ENCODE measurements at regions not wholly inside any gene's neighbourhood (a gene's known extent, or its start where the extent isn't known, plus 50 kb on each side); places are given as distances from the start of the nearest gene placed in this dataset.
A peak's percentile ranks its signal among the peaks of the same experiment; 100 is the strongest.

DNA sequence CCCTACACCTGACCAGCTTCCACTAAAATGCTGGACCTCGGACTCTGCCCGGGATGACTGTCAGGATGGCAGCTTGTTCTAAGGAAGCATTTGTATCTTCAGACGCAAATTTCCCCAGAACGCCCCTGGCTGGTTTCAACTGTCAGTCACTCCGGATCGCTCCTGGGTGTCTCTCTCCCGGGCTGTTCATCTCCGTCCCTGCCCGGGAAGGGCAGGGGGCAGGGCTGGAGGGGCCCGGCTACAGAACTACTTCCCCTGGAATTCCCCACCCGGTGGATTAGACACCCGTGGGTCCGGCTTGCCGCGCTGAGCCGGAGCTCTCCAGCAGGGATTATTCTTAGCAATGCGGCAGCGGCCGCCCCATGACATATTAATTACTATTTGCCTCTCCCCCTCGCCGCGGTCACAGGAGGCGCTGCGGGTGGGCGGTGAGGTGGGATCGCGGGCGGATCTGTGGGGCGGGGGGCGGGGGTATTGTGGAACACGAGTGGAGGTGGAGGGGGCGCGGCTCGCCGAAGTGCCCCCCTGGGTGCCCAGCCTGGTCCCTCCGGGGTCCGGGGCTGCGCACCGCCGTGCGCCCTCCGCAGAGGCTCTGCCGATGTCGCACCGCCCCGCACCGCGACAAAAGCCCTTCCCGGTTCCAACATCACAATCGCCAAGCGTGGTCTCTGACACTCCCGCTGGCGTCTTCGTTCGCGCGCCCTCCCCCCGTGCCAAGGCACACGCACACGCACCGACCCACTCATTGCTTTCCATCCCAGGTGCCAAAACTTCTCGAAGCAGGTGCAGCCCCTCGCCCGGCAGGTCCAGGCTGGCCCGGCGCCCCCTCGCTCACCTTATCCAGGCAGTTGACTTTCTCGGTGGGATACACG is 276.1 kb upstream of the NEBL start:
- DNase-seq (ENCODE audit: low read depth, low spot score) (no peak), FAIRE-seq (no peak), ATAC-seq (no peak)
- Histone ChIP-seq H3K9ac (ENCODE audit: control insufficient read depth, insufficient read depth, low read length) (no peak overlapping the region), H3K27ac (ENCODE audit: control insufficient read depth, insufficient read depth) (no peak overlapping the region), H4K20me1 (ENCODE audit: control insufficient read depth, insufficient read depth) (no peaks in the 10 kb centered on the region), H3K79me2 (ENCODE audit: control insufficient read depth, insufficient read depth, low read length) (no peaks in the 10 kb centered on the region), H3K4me3 (no peak overlapping the region), H3K9me3 (replicated peaks; ENCODE audit: control insufficient read depth, insufficient read depth, low read length) (no peaks in the 10 kb centered on the region), H2AFZ (ENCODE audit: control insufficient read depth, low read depth, low read length) (no peak overlapping the region), H3K27me3 (replicated peaks in 1 of 2; ENCODE audit: control insufficient read depth in 2 of 2, insufficient read depth in 2 of 2, low read length in 1 of 2) (peaks cover 2 to 12% of the 10 kb centered on the region in 2 experiments), H3K4me2 (ENCODE audit: control insufficient read depth, insufficient read depth) (peak overlapping the region; percentile 42), H3K4me1 (ENCODE audit: control insufficient read depth, insufficient read depth, low read length) (no peaks in the 10 kb centered on the region), H3K36me3 (ENCODE audit: control insufficient read depth in 2 of 2, insufficient read depth in 2 of 2, low read length in 1 of 2) (no peaks in the 10 kb centered on the region)
- no TSS peak for BruUV-seq (replicated peaks)
- ChIA-PET CTCF (no interaction called here), RAD21 (ENCODE audit: unreplicated experiment) (no interaction called here), SMC1A (ENCODE audit: uncharacterized antibody, unreplicated experiment) (interaction anchor here (0.6 kb wide), 1 partner anchor 345 kb away, joined by 3 read pairs; no protein-coding TSS in a partner anchor), POLR2A (no interaction called here)
- intact Hi-C loops (cut with micrococcal nuclease; ENCODE audit: unreplicated experiment) (no loop called here), in situ Hi-C loops (cut with MboI) (no loop called here)
- WGBS (ENCODE audit: insufficient coverage, insufficient replicate concordance, low lambda C conversion rate, missing lambda C conversion rate), result 7% methylated on average over 51 of the region's 69 CpGs
- no peak for TF ChIP-seq PBX3 (IDR thresholded peaks at IDR 0.05; ENCODE audit: insufficient replicate concordance, low read depth, low read length)
- no peak for TF ChIP-seq ETV6 (conservative IDR thresholded peaks at IDR 0.05 in 1 of 2, IDR thresholded peaks at IDR 0.05 in 1 of 2; ENCODE audit: borderline replicate concordance in 1 of 2, low read depth in 1 of 2)
- TF ChIP-seq RAD21 (IDR thresholded peaks at IDR 0.05; ENCODE audit: insufficient read depth, low read depth, low read length), result no peak
- no peak for TF ChIP-seq EZH2 (IDR thresholded peaks at IDR 0.05; ENCODE audit: borderline replicate concordance, control insufficient read depth, low read depth, low read length)
- TF ChIP-seq ZNF24 (IDR thresholded peaks at IDR 0.05), result no peak
- no peak for TF ChIP-seq MEF2A (IDR thresholded peaks at IDR 0.05; ENCODE audit: insufficient read depth, low read depth, low read length)
- TF ChIP-seq FOS (IDR thresholded peaks at IDR 0.05; ENCODE audit: borderline replicate concordance, extremely low read depth, insufficient read length), result no peak
- TF ChIP-seq HDAC2 (IDR thresholded peaks at IDR 0.05), result no peak
